Thyroid gland (tissue), 4 donors: ENCODE measurements at regions not wholly inside any gene's neighbourhood (a gene's known extent, or its start where the extent isn't known, plus 50 kb on each side); places are given as distances from the start of the nearest gene placed in this dataset.

Experiments
- CTCF ChIP-seq, 6 experiments: fragments of 200-600 bp in 3 of 6; fragments of 450-650 bp in 3 of 6; sonication (generic) in 3 of 6; IDR thresholded peaks; one replicate each; pipeline ENCODE4 v1.5.1; 2016 to 2019; ENCODE audit warnings: antibody characterized with exemption in 6 of 6, mild to moderate bottlenecking in 2 of 6, inconsistent platforms in 1 of 6, moderate library complexity in 1 of 6
- POLR2A ChIP-seq, 2 donors: fragments of 450-650 bp; IDR thresholded peaks; one replicate each; pipeline ENCODE4 v1.6.1; 2017; ENCODE audit warnings: antibody characterized with exemption in 2 of 2, mild to moderate bottlenecking in 2 of 2, moderate library complexity in 1 of 2

- TF ChIP-seq CTCF (IDR thresholded peaks at IDR 0.05) = no peak
- no peak for TF ChIP-seq POLR2A (IDR thresholded peaks at IDR 0.05)
These were observed 188.6 kb upstream of the RREB1 start for GRCh38 chr6:6919173-6919572.
